ENCODE measurements at regions not wholly inside any gene's neighbourhood (a gene's known extent, or its start where the extent isn't known, plus 50 kb on each side); places are given as distances from the start of the nearest gene placed in this dataset.

DNA sequence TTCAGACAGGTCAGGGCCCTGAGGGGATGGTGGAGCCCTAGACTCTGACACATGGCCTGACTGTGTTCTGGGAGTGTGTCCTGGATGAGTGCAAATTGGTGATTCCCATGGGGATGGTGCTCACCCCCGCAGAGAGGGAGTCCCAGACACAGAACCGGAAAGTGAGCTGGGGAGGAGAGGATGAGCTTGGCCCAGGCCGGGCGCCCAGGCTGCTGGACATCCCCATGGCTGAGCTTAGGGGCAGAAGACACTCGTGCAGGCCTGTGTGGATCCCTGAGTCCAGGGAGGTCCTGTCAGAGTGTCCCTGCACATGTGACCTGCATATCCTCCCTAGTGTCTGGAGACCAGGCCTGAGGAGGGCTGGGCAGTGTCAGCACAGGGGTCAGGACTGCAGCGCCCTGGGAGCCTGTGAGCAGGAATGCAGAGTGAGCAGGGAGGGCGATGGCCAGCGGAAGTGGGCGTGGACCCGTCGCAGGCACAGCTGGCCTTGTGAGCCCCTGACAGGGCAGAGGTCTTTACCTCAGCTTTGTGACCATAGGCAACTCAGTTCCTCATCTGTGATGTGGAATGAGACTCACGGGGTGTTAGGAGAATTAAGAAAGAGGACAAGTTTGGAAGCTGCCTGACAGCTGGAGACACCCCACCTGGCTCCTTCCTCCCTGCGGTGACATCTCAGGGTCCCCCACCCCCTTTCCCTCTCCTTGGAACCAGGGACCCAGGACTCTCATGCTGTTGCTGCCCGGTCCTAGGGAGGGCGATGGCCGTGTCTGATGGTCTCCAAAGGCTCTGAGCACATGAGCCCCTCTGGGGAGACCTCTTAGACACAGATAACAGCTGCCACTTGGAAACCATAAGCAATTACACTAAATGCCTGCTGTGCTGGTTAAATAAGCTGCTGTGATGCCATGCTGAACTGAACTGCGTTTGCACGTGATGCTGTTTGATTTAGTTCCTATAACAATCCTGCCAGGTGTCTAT lies 62.6 kb upstream of the HS6ST1 start (continued):
- TF ChIP-seq, protein P1, sequence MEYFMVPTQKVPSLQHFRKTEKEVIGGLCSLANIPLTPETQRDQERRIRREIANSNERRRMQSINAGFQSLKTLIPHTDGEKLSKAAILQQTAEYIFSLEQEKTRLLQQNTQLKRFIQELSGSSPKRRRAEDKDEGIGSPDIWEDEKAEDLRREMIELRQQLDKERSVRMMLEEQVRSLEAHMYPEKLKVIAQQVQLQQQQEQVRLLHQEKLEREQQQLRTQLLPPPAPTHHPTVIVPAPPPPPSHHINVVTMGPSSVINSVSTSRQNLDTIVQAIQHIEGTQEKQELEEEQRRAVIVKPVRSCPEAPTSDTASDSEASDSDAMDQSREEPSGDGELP (IDR thresholded peaks at IDR 0.05; ENCODE audit: borderline replicate concordance, low read depth), result peak; percentile 98
- TF ChIP-seq, protein P2, sequence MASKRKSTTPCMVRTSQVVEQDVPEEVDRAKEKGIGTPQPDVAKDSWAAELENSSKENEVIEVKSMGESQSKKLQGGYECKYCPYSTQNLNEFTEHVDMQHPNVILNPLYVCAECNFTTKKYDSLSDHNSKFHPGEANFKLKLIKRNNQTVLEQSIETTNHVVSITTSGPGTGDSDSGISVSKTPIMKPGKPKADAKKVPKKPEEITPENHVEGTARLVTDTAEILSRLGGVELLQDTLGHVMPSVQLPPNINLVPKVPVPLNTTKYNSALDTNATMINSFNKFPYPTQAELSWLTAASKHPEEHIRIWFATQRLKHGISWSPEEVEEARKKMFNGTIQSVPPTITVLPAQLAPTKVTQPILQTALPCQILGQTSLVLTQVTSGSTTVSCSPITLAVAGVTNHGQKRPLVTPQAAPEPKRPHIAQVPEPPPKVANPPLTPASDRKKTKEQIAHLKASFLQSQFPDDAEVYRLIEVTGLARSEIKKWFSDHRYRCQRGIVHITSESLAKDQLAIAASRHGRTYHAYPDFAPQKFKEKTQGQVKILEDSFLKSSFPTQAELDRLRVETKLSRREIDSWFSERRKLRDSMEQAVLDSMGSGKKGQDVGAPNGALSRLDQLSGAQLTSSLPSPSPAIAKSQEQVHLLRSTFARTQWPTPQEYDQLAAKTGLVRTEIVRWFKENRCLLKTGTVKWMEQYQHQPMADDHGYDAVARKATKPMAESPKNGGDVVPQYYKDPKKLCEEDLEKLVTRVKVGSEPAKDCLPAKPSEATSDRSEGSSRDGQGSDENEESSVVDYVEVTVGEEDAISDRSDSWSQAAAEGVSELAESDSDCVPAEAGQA (IDR thresholded peaks at IDR 0.05; ENCODE audit: low read depth), result peak; percentile 58; the same call in 1 of the 2 replicates
- TF ChIP-seq, protein P2 (CRISPR knock-in tag; IDR thresholded peaks at IDR 0.05; ENCODE audit: borderline replicate concordance), result no peak
- TF ChIP-seq MEIS1 (CRISPR knock-in tag; IDR thresholded peaks at IDR 0.05; ENCODE audit: borderline replicate concordance) (peak; percentile 44; the same call in 1 of the 2 replicates), MLX (CRISPR knock-in tag; IDR thresholded peaks at IDR 0.05) (peak; percentile 68; the same call in 1 of the 2 replicates), SP4 (CRISPR knock-in tag; IDR thresholded peaks at IDR 0.05) (peak; percentile 68; the same call in 1 of the 2 replicates), YY1 (IDR thresholded peaks at IDR 0.05; ENCODE audit: insufficient read depth, insufficient replicate concordance, low read depth, low read length) (peak; percentile 47), RARA (CRISPR knock-in tag; IDR thresholded peaks at IDR 0.05) (peak; percentile 77), IKZF5 (CRISPR knock-in tag; IDR thresholded peaks at IDR 0.05) (no peak; the same call in 1 of the 2 replicates), ZNF343 (CRISPR knock-in tag; IDR thresholded peaks at IDR 0.05) (no peak), FOXO1 (CRISPR knock-in tag; IDR thresholded peaks at IDR 0.05) (peak; percentile 68; the same call in 1 of the 2 replicates), GTF2F1 (IDR thresholded peaks at IDR 0.05; ENCODE audit: low read length) (no peak), ZNF772 (CRISPR knock-in tag; IDR thresholded peaks at IDR 0.05) (peak; percentile 84; the same call in 1 of the 2 replicates), SSRP1 (CRISPR knock-in tag; IDR thresholded peaks at IDR 0.05) (peak; percentile 79; the same call in 1 of the 2 replicates), ETV6 (CRISPR knock-in tag; conservative IDR thresholded peaks at IDR 0.05) (no peak), KDM2A (CRISPR knock-in tag; IDR thresholded peaks at IDR 0.05; ENCODE audit: borderline replicate concordance, low read depth) (0 out of 2 replicates have a peak, but pooled peaks have one; percentile 61), MAFG (CRISPR knock-in tag; IDR thresholded peaks at IDR 0.05) (no peak), HNF4G (IDR thresholded peaks at IDR 0.05; ENCODE audit: borderline replicate concordance, low read depth, low read length) (0 out of 2 replicates have a peak, but pooled peaks have one; percentile 32), HNF4G (CRISPR knock-in tag; IDR thresholded peaks at IDR 0.05; ENCODE audit: borderline replicate concordance, low read depth) (peak; percentile 71; the same call in 1 of the 2 replicates), ZFP90 (CRISPR knock-in tag; IDR thresholded peaks at IDR 0.05; ENCODE audit: borderline replicate concordance) (0 out of 2 replicates have a peak, but pooled peaks have one; percentile 44), ZFP82 (CRISPR knock-in tag; IDR thresholded peaks at IDR 0.05; ENCODE audit: borderline replicate concordance) (0 out of 2 replicates have a peak, but pooled peaks have one; percentile 34)
